ENCODE measurements at regions not wholly inside any gene's neighbourhood (a gene's known extent, or its start where the extent isn't known, plus 50 kb on each side); places are given as distances from the start of the nearest gene placed in this dataset.

- no peaks in the 10 kb centered on the region for H3K27me3 ChIP-seq (replicated peaks in 1 of 4; ENCODE audit: control insufficient read depth in 3 of 4, extremely low read depth in 1 of 4, insufficient read depth in 3 of 4, low read length in 3 of 4)
- H3K79me2 ChIP-seq (ENCODE audit: control insufficient read depth in 1 of 2, insufficient read depth in 2 of 2, low read length in 2 of 2) = no peaks in the 10 kb centered on the region
- no peaks in the 10 kb centered on the region for H4K20me1 ChIP-seq (replicated peaks in 1 of 2; ENCODE audit: control insufficient read depth in 1 of 2, insufficient read depth in 2 of 2, low read length in 2 of 2)
- H4K5ac ChIP-seq (ENCODE audit: insufficient read length, low read depth, low read length) = no peak overlapping the region
- FAIRE-seq (no peak), DNase-seq (ENCODE audit: low read depth in 1 of 2, low spot score in 2 of 2) (no peak)
- no peak for TF ChIP-seq GABPA (IDR thresholded peaks at IDR 0.05; ENCODE audit: borderline replicate concordance, insufficient read depth, low read length)
- no peak for TF ChIP-seq SIN3A (conservative IDR thresholded peaks at IDR 0.05 in 1 of 2, IDR thresholded peaks at IDR 0.05 in 1 of 2; ENCODE audit: low read depth in 1 of 2, low read length in 2 of 2)
- TF ChIP-seq RAD21 (IDR thresholded peaks at IDR 0.05 in 1 of 2, conservative IDR thresholded peaks at IDR 0.05 in 1 of 2; ENCODE audit: low read depth in 2 of 2, low read length in 2 of 2) = no peak
- TF ChIP-seq RBBP5 (IDR thresholded peaks at IDR 0.05; ENCODE audit: borderline replicate concordance, low read depth, low read length) = no peak
- no peak for TF ChIP-seq CHD2 (IDR thresholded peaks at IDR 0.05; ENCODE audit: low read length)
- TF ChIP-seq POLR2A (IDR thresholded peaks at IDR 0.05; ENCODE audit: control extremely low read depth in 1 of 2, low read depth in 2 of 2, low read length in 2 of 2) = no peak
- TF ChIP-seq SP4 (IDR thresholded peaks at IDR 0.05; ENCODE audit: low read length) = no peak
- no peak overlapping the region for H3K27ac ChIP-seq (ENCODE audit: low read depth, low read length)
- no peak overlapping the region for H2BK5ac ChIP-seq (ENCODE audit: low read depth, low read length)
- no peak overlapping the region for H4K91ac ChIP-seq (replicated peaks; ENCODE audit: insufficient read length, low read length)
- no peak overlapping the region for H4K8ac ChIP-seq (ENCODE audit: extremely low read depth, insufficient read depth, low read length)
- H3K79me1 ChIP-seq (ENCODE audit: low read depth, low read length) = no peaks in the 10 kb centered on the region; the same call in 1 of the 2 replicates
- H3K9me3 ChIP-seq (ENCODE audit: insufficient read depth in 2 of 2, low read depth in 1 of 2, low read length in 1 of 2) = no peaks in the 10 kb centered on the region
- H2BK15ac ChIP-seq (ENCODE audit: low read length) = no peak overlapping the region
- no peak overlapping the region for H3K9ac ChIP-seq (replicated peaks in 1 of 4; ENCODE audit: extremely low read depth in 1 of 4, low read depth in 3 of 4, low read length in 3 of 4)
- H3K14ac ChIP-seq (ENCODE audit: insufficient read length) = no peak overlapping the region
- H2AK5ac ChIP-seq (ENCODE audit: low read depth, low read length) = no peak overlapping the region
- no peak overlapping the region for H3K56ac ChIP-seq (replicated peaks; ENCODE audit: insufficient read length, low read depth, low read length)
- no peak overlapping the region for H2AFZ ChIP-seq (ENCODE audit: low read length)
- no peak overlapping the region for H3K18ac ChIP-seq (ENCODE audit: extremely low read depth, low read length)
- WGBS, 2 experiments (ENCODE audit: extremely low coverage in 1 of 2, insufficient coverage in 1 of 2, insufficient read length in 1 of 2, insufficient replicate concordance in 2 of 2, low coverage in 1 of 2, low lambda C conversion rate in 2 of 2, missing lambda C conversion rate in 1 of 2) = 81% methylated on average over 3 of the region's 3 CpGs; no CpG with 5 or more reads in 1 of the 2 experiments
- no peak overlapping the region for H3K23ac ChIP-seq (ENCODE audit: insufficient read length)
- POLR2A ChIA-PET (ENCODE audit: partially characterized antibody) = no interaction called here
- no peak overlapping the region for H3K4me2 ChIP-seq (ENCODE audit: insufficient read depth in 1 of 2, low read depth in 2 of 2, low read length in 2 of 2)
- H2BK12ac ChIP-seq (ENCODE audit: low read depth, low read length) = no peak overlapping the region
- CTCF ChIA-PET (ENCODE audit: partially characterized antibody) = interaction anchor here (1.0 to 12.2 kb wide), 12 partner anchors 12 to 1187 kb away, joined by 3 to 130 read pairs (median 4); no protein-coding TSS in a partner anchor
- H3K4me3 ChIP-seq (ENCODE audit: extremely low read depth in 1 of 4, insufficient read depth in 2 of 4, low read depth in 3 of 4, low read length in 4 of 4) = no peak overlapping the region
- no peaks in the 10 kb centered on the region for H3K36me3 ChIP-seq (ENCODE audit: control insufficient read depth in 2 of 4, insufficient read depth in 4 of 4, low read length in 3 of 4)
- H2BK120ac ChIP-seq (replicated peaks; ENCODE audit: low read depth, low read length) = no peak overlapping the region
- H3K23me2 ChIP-seq (ENCODE audit: low read depth, low read length) = no peaks in the 10 kb centered on the region
- peaks cover 0 to 8% (median 0%) of the 10 kb centered on the region in 4 experiments; a peak in 1 of 7 replicates for H3K4me1 ChIP-seq (replicated peaks in 1 of 4; ENCODE audit: control insufficient read depth in 3 of 4, insufficient read depth in 4 of 4, low read length in 3 of 4)
- H3K4ac ChIP-seq (replicated peaks; ENCODE audit: insufficient read length, low read depth, low read length) = no peak overlapping the region
- H2BK20ac ChIP-seq (ENCODE audit: low read length) = no peak overlapping the region
These were observed 75.4 kb upstream of the RPS23 start for GRCh38 chr5:82353522-82353921.

Data from H1 (cell line).